Epithelial cell of proximal tubule (primary cell): ENCODE measurements at regions not wholly inside any gene's neighbourhood (a gene's known extent, or its start where the extent isn't known, plus 50 kb on each side); places are given as distances from the start of the nearest gene placed in this dataset.

Source experiments
- DNase-seq: peaks from one replicate; pipeline ENCODE4 v3.0.0-alpha.2; 2011; ENCODE audit warnings: low read depth
- H3K4me3 ChIP-seq: 2 replicates; pipeline ENCODE4 v1.5.1; 2011; ENCODE audit warnings: low read depth, mild to moderate bottlenecking, low read length
- TF ChIP-seq, protein P1 (sequence below): conservative IDR thresholded peaks from 2 replicates; pipeline ENCODE4 v1.5.1; 2012; ENCODE audit warnings: low read depth, mild to moderate bottlenecking, low read length

DNA sequence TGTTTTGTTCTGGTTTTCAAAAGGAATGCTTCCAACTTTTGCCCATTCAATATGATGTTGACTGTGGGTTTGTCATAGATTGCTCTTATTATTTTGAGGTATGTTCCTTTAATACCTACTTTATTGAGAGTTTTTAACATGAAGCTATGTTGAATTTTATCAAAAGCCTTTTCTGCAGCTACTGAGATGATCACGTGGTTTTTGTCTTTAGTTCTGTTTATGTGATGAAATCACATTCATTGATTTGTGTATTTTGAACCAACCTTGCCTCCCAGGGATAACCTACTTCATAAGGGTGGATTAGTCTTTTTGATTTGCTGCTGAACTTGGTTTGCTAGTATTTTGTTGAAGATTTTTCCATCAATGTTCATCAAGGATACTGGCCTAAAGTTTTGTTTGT lies 92.7 kb upstream of the TCF21 start:
- TF ChIP-seq, protein P1, sequence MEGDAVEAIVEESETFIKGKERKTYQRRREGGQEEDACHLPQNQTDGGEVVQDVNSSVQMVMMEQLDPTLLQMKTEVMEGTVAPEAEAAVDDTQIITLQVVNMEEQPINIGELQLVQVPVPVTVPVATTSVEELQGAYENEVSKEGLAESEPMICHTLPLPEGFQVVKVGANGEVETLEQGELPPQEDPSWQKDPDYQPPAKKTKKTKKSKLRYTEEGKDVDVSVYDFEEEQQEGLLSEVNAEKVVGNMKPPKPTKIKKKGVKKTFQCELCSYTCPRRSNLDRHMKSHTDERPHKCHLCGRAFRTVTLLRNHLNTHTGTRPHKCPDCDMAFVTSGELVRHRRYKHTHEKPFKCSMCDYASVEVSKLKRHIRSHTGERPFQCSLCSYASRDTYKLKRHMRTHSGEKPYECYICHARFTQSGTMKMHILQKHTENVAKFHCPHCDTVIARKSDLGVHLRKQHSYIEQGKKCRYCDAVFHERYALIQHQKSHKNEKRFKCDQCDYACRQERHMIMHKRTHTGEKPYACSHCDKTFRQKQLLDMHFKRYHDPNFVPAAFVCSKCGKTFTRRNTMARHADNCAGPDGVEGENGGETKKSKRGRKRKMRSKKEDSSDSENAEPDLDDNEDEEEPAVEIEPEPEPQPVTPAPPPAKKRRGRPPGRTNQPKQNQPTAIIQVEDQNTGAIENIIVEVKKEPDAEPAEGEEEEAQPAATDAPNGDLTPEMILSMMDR = no peak
- DNase-seq = no peak
- H3K4me3 ChIP-seq = no peak overlapping the region

- TF ChIP-seq, protein P1 = no peak
- no peak for DNase-seq
- no peak overlapping the region for H3K4me3 ChIP-seq
Measured at GRCh38 chr6:133799043-133799442, 89.9 kb upstream of the TCF21 start.

GRCh38 chr6:133802861-133803260 lies 86.1 kb upstream of the TCF21 start:
- DNase-seq = no peak
- TF ChIP-seq, protein P1 = no peak
- no peak overlapping the region for H3K4me3 ChIP-seq

GRCh38 chr6:133804265-133804664 lies 84.6 kb upstream of the TCF21 start:
- TF ChIP-seq, protein P1 = no peak
- H3K4me3 ChIP-seq = no peak overlapping the region
- no peak for DNase-seq

GRCh38 chr6:133805876-133806275 lies 83.0 kb upstream of the TCF21 start:
- H3K4me3 ChIP-seq = no peak overlapping the region
- TF ChIP-seq, protein P1 = no peak
- no peak for DNase-seq

DNA sequence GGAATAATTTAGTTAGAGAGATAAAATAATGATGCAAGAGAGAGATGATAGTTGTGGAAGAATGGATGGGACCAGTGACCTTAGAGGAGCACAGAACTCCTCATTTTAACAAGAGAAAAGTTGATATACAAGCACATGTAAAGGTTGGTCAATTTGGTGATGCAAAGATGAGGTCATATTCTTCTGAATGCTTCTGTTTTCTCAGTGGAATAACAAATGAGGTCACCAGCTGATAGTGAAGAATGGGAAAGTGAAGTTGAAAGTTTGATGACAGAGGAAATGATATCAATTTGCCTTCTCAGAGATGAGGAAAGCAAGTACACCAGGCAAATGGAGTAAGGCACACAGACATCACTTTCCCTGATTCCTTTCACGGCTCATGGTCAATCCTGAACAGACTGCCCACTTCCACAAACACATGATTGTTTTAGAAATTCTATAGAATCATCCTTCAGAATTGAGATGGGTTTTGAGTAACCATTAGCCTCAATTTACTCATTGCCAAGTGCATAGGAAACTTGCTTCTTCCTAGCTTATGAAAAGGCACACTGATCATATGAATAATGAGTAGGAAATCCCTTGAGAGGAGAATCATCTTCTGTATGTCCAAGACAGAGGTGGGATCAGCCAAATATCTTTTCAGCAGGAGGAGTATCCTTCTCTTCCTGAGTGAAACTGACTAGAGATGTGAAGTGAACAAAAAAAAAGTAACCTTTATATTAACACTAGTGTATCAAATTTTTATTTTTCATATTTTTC lies 82.4 kb upstream of the TCF21 start:
- TF ChIP-seq, protein P1 = no peak
- no peak for DNase-seq
- H3K4me3 ChIP-seq = no peak overlapping the region

DNA sequence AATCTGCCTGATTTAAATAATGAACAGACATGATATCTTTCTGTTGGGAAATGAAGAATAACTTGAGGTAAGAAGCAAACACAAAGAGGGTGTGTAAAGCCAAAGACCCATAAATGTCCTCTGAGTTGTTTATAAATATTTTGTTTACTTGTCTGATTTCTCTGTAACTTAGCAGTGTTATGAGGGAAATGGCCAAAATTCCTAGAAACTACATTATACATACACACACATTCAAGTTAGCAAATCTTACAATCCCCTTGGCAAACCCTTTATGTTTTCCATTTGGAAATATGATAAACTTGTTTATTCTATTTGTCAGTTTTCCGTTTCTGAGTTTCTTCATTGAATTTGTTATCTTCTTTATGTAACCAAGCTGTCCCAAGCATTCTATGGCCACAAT lies 81.4 kb upstream of the TCF21 start:
- DNase-seq = no peak
- TF ChIP-seq, protein P1 = no peak
- H3K4me3 ChIP-seq = no peak overlapping the region
